ENCODE measurements at regions not wholly inside any gene's neighbourhood (a gene's known extent, or its start where the extent isn't known, plus 50 kb on each side); places are given as distances from the start of the nearest gene placed in this dataset.
"Not testable (repeated sequence)": the region's sequence is repeated elsewhere in the genome, so short reads cannot be mapped to it uniquely, and the experiment has no call there.

- TF ChIP-seq MAX (IDR thresholded peaks at IDR 0.05; ENCODE audit: low read depth, low read length); IKZF1 (conservative IDR thresholded peaks at IDR 0.05): not testable (repeated sequence)
Observed at GRCh38 chr13:63791134-63791533, 2375.5 kb upstream of the PCDH20 start.
